HCEC 1CT (cell line): ENCODE measurements at regions not wholly inside any gene's neighbourhood (a gene's known extent, or its start where the extent isn't known, plus 50 kb on each side); places are given as distances from the start of the nearest gene placed in this dataset.
A peak's percentile ranks its signal among the peaks of the same experiment; 100 is the strongest.
"Not testable (repeated sequence)": the region's sequence is repeated elsewhere in the genome, so short reads cannot be mapped to it uniquely, and the experiment has no call there.

ENCODE experiments used
- DNase-seq: peaks from one replicate; pipeline ENCODE4 v3.0.0-alpha.2; 2017

GRCh38 chr12:14215949-14216348 lies 149.5 kb upstream of the ATF7IP start:
- DNase-seq, result not testable (repeated sequence)

DNA sequence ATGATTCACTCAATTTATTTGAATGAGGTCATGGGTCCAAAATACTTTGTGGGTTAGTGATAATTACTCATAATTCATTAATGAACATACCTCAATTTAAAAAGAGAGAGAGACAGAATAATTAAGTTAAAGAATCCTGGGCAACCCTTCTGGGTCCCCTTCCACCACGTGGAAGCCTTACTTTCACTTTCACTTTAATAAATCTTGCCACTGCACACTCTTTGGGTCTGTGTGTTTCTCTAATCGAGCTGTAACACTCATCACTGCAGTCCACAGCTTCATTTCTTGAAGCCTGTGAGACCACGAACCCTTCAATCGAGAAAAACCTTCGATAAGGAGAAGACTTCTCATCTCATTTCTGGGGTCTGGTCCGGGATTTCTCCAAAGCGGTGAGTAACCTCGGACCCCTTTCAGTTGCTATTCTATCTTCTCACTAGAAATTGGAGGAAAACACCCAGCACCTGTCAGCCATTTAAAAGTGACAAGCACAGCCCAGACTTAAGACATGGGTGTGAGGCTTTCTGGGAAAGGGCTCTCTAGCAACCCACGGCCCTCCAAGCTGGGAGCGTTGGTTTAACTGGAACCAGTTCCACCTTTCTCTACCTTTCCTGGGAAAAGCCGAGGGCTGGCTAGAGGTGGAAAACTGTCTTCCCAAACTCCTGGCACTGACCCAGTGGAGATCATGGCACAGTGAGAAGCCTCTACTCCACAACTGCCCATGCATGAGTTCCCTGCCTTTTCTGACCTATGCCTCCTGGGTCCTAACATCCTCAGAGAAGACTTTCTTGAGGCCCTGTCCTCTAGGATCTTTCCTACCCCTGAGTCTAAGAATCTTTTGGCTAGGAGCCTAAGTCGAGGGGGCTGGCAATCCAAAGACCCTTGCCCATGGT lies 148.8 kb upstream of the ATF7IP start:
- DNase-seq, result peak; percentile 5

DNA sequence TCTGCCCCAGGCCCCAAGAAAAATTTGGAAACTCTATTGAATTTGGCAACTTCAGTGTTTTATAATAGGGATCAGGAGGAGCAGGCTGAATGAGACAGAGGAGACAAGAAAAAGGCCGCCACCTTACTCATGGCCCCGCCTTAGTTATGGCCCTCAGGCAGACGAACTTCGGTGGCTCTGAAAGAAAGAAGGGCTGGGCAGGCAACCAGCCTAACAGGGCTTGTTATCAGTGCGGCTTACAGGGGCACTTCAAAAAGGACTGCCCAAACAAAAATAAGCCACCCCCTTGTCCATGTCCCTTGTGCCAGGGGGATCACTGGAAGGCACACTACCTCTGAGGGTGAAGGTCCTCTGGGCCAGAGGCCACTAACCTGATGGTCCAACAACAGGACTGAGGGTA lies 146.3 kb upstream of the ATF7IP start:
- no peak for DNase-seq

- not testable (repeated sequence) for DNase-seq
Observed at GRCh38 chr12:14219670-14220069, 145.8 kb upstream of the ATF7IP start.

GRCh38 chr12:14225064-14225463 lies 140.4 kb upstream of the ATF7IP start:
- no peak for DNase-seq

DNA sequence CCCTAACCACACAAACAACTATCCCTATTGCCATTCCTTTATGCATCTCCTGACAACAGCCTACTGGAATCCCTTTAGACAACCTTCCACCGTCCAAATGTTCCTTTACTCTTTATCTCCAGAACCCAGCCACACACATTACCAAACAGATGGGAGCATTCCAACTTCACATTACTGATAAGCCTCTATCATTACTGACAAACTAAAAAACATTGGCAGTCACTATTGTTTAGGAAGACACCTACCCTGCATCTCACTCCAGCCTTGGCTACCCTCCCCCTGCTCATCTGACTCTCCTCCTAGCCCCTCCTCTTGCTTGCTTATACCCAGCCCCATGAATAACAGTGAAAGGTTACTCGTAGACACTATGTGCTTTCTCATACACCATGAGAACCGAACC lies 130.3 kb upstream of the ATF7IP start:
- DNase-seq, result not testable (repeated sequence)

- not testable (repeated sequence) for DNase-seq
Observed at GRCh38 chr12:14236641-14237040, 128.8 kb upstream of the ATF7IP start.

DNA sequence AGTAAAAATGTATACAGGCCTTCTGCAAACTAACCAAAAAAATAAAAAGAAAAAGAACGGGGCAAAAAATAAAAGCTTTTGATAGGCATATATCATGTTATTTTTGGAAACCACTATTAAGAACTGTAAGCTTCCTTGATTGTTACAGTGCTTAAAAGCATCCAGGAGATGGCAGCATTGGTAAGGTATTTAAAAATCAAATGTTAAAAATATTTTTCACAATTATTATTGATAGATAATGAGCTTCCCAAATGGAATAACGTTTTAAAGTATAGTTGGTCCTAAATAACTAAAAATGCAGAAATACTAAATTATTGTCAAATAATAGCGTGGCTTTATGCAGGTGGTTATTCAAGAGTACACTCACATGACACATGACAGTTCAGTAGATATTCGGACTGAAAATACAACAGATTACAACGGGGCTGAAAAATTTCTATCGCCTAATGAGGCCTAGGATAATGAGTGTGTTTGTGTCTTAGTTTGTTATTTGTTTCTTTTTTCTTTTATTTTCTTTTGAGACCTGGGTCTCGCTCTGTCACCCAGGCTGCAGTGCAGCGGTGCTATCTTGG lies 127.2 kb upstream of the ATF7IP start:
- DNase-seq, result peak; percentile 33

DNA sequence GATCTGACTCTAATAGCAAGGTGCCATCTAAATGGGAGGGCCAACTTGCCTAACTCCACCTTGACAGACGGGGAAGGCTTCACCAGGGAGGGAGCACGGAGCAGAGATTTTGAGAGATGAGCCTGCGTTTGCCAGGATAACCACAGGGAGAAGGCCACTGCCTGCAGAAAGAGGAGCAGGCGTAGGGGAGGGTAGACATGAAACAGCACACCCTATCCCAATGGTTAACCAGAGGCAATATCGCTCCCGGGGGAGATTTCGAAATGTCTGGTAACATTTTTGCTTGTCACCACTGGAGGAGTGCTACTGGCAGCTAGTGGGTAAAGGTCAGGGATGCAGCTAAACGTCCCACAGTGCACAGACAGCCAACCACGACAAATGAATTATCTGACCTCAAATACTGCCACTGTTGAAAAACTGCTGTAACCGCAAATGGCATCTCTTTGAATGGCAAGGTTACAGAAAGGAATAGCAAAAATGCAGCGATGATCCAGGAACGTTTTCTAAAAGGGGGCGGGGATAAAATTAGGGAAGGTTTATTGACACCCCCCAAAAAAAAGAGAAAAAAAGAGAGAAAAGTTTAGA lies 126.0 kb upstream of the ATF7IP start:
- no peak for DNase-seq

GRCh38 chr12:14239935-14240872 lies 125.3 kb upstream of the ATF7IP start:
- no peak for DNase-seq

DNA sequence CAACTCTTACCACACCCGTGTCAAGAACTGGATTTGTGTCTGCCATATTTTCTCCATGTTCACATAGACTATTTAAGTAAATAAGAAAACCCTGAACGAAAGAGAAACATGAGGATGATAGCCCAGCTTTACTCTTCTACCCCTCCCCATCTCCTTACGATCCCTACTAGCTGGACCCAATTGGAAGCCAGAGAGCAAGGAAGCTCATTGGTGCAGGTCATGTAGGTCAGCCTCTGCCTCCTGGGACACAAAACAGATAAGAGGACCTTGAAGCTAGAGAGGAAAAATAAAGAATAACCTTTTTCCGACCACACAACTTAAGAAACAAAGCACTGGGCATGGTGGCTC lies 124.6 kb upstream of the ATF7IP start:
- DNase-seq, result no peak

DNA sequence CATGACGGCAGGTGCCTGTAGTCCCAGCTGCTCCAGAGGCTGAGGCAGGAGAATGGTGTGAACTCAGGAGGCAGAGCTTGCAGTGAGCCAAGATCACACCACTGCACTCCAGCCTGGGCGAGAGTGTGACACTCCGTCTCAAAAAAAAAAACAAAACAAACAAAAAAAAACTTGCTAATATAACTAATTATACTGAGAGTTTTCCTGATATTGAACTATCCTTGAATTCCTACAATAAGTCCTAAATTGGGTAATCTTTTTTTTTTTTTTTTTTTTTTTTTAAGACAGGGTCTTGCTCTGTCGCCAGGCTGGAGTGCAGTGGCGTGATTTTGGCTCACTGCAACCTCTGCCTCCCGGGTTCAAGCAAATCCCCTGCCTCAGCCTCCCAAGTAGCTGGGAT lies 122.7 kb upstream of the ATF7IP start:
- not testable (repeated sequence) for DNase-seq

GRCh38 chr12:14243941-14244340 lies 121.5 kb upstream of the ATF7IP start:
- DNase-seq, result no peak

DNA sequence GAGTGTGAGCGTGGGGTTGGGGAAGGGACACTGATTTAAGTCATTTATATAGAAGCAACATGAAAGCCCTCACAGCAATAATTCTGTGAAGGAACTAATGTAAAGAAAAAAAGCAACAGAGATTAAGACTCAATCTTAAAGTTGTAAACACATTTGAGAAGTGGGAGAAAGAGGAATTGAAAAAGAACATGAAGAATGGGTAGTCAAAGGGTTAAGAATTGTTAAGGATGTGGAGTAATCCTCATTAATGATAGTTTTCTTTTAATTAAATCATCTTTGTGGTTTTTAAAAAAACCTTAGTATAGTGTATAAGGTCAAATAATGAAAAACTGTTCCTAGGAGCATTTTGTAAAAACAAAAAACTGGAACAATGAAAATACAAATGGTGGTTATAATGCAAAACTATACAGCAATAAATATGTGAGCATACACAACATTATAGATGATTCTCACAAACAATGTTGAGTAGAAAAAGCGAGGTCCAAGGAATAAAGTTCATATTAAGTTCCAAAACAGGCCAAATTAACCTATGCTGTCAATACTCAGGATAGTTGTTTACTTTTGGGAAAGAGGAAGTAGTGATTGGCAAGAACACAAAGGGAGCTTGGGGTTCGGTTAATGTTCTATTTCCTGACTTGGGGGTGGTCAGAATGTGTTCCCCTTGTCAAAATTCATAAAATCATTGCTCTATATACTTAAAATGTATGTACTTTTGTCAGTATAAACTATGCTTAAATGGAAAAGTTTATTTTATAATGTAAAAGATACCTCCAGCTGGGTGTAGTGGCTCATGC lies 120.4 kb upstream of the ATF7IP start:
- DNase-seq, result no peak

- DNase-seq, result no peak
Observed at GRCh38 chr12:14247166-14247565, 118.3 kb upstream of the ATF7IP start.

GRCh38 chr12:14249368-14249767 lies 116.1 kb upstream of the ATF7IP start:
- no peak for DNase-seq

DNA sequence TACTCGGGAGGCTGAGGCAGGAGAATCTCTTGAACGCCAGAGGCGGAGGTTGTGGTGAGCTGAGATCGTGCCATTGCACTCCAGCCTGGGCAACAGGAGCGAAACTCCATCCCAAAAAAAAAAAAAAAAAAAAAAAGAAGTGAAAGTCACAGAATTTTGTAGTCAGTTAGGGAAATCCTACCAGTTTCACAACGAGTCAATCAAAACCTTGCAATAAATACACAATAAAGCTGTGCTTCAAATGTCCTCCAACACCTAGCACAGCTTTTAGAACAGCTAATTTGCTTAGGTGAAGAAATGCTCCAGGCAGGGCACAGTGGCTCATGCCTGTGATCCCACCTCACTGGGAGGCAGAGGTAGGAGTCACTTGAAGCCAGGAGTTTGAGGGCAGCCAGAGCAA lies 112.8 kb upstream of the ATF7IP start:
- DNase-seq, result no peak

- DNase-seq, result no peak
Observed at GRCh38 chr12:14253496-14253895, 112.0 kb upstream of the ATF7IP start.

DNA sequence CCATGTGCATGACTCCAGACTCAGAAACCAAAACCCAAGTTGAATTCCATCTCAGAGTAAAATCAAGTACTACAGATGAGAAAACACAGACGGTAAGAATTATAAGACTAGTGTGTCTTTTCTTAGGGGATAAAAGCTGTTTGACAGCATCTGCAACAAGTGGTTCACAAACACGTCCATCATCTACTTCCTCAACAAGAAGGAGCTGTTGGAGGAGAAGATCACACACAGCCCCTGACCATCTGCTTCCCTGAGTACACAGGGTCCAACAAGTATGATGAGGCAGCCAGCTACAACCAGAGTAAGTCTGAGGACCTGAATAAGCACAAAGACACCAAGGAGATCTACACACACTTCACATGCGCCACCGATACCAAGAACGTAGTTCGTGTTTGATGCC lies 110.7 kb upstream of the ATF7IP start:
- no peak for DNase-seq

DNA sequence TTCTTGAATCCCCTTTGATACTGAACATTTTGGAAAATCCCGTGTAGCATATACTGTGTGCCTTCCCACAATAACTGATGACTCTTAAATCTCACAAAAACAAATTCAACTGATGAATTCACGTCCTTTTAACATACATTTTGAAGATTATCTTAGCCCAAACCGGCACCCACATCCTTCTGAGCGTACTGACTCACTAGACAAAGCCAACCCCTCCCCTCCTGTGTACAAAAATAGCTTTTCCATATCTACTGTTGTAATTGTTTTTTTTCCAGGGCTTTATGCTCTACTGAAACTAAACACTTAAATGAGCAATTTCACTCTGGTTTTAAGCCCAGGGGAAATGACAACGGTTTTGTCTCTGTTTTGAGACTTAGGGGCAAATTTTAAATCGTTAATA lies 109.4 kb upstream of the ATF7IP start:
- no peak for DNase-seq

- peak; percentile 76 for DNase-seq
Observed at GRCh38 chr12:14256555-14257169, 108.8 kb upstream of the ATF7IP start.

DNA sequence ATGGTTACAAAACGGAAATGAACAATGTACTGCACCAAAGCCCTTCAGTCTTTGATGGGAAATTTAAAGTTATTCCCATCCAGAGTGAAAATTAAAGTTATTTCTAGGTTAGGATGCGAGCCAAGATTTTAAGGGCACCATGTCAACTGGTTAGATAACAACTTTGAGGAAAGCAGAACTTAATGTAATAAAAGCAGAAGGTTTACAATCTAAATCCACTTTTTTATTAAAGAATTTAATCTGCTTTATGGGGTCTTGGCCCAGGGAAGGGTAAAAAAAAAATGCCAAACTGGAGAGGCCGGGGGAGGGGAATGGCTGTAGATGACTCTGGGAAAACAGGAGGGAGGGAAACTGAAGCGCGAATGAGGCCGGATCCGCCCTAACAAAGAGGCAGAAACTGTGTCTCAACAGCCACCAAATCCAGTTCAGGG lies 108.2 kb upstream of the ATF7IP start:
- no peak for DNase-seq
